ENCODE measurements at regions not wholly inside any gene's neighbourhood (a gene's known extent, or its start where the extent isn't known, plus 50 kb on each side); places are given as distances from the start of the nearest gene placed in this dataset.
"Not testable (repeated sequence)": the region's sequence is repeated elsewhere in the genome, so short reads cannot be mapped to it uniquely, and the experiment has no call there.

DNA sequence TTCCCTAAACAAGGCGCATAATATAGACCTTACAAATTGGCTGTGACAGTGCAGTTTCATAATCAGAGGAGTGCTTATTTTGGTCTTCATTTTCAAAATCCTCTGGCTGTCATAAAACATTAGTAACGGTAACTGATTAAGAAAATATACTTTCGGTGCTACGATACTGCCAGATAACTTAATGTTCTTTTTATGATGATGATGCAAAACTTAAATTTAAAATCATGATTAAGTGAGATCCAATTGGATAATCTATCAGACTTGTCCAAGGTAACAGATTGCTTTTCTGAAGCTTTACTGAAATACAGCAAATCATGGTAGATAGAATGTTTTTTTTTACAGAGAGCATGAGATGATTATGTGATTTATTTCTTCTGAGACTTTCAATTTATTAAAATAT lies 364.2 kb upstream of the CNTN3 start:
- Mint-ChIP-seq H3K9me3 (peaks cover 21% of the 10 kb centered on the region), H3K36me3 (no peaks in the 10 kb centered on the region), H3K4me3 (no peak overlapping the region), H3K4me1 (no peaks in the 10 kb centered on the region), H3K27ac (no peak overlapping the region)
- DNase-seq (ENCODE audit: low spot score in 2 of 2) (no peak), ATAC-seq (no peak)

DNA sequence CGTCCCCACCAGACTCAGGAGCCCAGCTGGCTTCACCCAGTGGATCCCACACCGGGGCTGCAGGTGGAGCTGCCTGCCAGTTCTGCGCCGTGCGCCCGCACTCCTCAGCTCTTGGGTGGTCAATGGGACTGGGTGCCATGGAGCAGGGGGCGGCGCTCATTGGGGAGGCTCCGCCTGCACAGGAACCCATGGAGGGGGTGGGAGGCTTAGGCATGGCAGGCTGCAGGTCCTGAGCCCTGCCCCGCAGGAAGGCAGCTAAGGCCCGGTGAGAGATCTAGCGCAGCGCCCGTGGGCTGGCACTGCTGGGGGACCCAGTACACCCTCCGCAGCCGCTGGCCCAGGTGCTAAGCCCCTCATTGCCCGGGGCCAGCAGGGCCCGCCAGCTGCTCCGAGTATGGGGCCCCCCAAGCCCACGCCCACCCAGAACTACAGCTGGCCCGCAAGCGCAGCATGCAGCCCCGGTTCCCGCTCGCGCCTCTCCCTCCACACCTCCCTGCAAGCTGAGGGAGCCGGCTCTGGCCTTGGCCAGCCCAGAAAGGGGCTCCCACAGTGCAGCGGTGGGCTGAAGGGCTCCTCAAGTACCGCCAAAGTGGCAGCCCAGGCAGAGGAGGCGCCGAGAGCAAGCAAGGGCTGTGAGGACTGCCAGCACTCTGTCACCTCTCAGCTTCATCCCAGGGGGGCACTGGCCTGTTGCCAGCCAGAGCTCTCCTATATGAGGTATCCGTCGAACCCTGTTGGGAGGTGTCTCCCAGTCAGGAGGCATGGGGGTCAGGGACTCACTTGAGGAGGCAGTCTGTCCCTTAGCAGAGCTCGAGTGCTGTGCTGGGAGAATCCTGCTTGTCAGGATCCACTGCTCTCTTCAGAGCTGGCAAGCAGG lies 370.8 kb upstream of the CNTN3 start:
- not testable (repeated sequence) for H3K36me3 Mint-ChIP-seq; DNase-seq (ENCODE audit: low spot score in 2 of 2); H3K4me1 Mint-ChIP-seq; H3K27ac Mint-ChIP-seq; H3K4me3 Mint-ChIP-seq; ATAC-seq
- peaks cover 15% of the 10 kb centered on the region for H3K9me3 Mint-ChIP-seq

DNA sequence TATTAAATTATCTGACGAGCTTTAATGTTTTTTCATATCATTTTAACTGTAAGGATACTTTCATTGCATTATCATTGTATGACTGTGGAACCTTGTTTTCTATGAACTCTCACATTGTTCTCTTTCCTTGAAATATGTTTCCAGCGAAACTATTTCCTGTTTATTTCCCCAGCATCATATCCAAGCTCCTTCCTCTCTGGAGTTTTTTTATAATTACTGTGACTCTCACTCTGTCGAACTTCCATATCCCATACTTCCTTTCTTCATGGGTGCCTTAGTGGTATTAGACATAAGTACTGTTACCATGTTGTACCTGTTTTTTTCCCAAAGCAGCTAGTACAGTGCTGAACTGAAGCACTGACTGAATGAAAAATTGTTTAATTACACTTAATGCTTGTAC lies 373.6 kb upstream of the CNTN3 start:
- Mint-ChIP-seq H3K27ac (no peak overlapping the region), H3K4me1 (no peaks in the 10 kb centered on the region), H3K36me3 (no peaks in the 10 kb centered on the region), H3K9me3 (peaks cover 12% of the 10 kb centered on the region), H3K4me3 (no peak overlapping the region)
- DNase-seq (ENCODE audit: low spot score in 2 of 2) (no peak), ATAC-seq (no peak)

DNA sequence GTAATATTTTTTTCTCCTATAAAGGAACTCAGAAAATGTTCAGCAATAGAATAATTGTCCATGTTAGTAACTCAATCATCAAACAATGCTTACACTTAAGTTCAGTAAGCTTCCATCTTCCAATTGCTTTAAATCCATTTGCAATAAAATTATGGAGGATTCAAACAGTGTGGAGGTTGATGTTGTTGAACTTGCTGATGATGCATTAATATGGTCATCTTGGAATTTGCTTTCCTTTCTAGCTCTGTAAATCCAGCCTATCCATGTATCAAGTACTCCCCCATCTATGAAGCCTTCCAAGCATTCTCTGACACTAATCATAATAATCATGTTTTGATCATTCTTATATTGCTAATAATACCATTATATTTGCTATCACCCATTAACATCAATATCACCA lies 378.4 kb upstream of the CNTN3 start:
- no peak overlapping the region for H3K27ac Mint-ChIP-seq
- no peak overlapping the region for H3K4me3 Mint-ChIP-seq
- H3K4me1 Mint-ChIP-seq = no peaks in the 10 kb centered on the region
- peaks cover 23% of the 10 kb centered on the region for H3K9me3 Mint-ChIP-seq
- H3K36me3 Mint-ChIP-seq = no peaks in the 10 kb centered on the region
- ATAC-seq (no peak), DNase-seq (ENCODE audit: low spot score in 2 of 2) (no peak)

DNA sequence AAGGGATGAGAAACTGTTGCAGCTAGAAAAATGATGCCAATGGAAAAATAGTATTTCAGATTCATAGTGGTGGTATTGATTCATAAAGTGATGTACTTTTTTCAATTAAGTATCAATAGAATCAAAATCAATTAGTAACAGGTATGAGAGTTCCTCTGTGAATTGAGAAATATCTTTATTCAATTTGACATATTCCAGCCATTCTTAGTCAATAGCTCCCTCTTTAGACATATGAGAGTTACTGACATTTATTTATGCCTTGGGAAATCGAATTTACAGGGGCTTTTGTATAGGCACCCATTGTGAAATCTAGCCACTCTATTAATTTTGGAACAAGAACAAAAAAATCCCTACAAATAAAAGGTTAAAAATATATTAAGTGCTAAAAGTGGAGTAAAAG lies 386.9 kb upstream of the CNTN3 start:
- no peak overlapping the region for H3K27ac Mint-ChIP-seq
- peaks cover 6% of the 10 kb centered on the region for H3K9me3 Mint-ChIP-seq
- DNase-seq (ENCODE audit: low spot score in 2 of 2) (no peak), ATAC-seq (no peak)
- H3K36me3 Mint-ChIP-seq = no peaks in the 10 kb centered on the region
- H3K4me1 Mint-ChIP-seq = no peaks in the 10 kb centered on the region
- no peak overlapping the region for H3K4me3 Mint-ChIP-seq

DNA sequence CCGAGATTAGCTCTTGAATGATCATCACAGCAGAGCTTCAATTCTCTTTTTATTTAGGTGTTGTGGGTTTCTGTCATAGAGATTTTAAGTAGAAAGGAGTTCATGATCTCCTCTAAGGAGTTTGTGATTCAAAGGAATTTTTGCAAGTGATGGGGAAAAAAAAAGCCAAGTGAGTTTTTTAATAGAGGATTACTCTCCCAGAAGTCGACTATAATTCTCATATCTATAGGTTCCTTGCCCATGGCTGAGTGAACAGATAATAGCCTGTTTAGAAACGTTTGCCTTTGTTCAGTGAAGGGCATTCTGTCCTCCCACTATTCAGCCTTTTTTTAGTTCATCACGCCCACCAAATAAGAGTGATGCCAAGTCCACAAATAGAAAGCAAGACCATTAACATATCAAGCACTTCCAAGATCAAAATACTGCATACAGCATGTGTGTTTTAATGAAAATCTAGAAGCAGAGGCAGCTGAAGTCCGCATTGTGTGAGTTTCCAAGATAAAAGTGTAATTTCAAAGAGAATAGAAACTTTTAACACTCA lies 398.4 kb upstream of the CNTN3 start:
- Mint-ChIP-seq H3K36me3 (no peaks in the 10 kb centered on the region), H3K9me3 (peaks cover 15% of the 10 kb centered on the region), H3K27ac (no peak overlapping the region), H3K4me1 (no peaks in the 10 kb centered on the region), H3K4me3 (no peak overlapping the region)
- ATAC-seq (no peak), DNase-seq (ENCODE audit: low spot score in 2 of 2) (no peak)

DNA sequence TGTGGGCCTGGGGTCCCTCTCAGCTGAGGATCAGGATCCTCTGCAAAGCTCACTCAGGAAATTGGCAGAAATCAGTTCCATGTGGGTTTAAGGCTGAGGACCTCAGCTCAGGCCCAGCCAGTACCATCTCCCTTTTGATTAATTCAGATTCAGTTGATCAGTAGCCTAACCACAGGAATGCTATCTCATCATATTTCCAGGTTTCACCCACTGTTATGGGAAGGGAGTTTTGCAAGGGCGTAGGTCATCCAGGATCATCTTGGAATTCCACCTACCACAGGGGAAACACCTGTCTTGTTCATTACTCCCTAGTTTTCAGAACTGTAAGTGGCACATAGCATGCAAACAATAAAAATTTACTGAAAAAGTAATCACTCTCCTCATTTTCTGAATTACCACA lies 399.5 kb upstream of the CNTN3 start:
- H3K4me3 Mint-ChIP-seq = no peak overlapping the region

DNA sequence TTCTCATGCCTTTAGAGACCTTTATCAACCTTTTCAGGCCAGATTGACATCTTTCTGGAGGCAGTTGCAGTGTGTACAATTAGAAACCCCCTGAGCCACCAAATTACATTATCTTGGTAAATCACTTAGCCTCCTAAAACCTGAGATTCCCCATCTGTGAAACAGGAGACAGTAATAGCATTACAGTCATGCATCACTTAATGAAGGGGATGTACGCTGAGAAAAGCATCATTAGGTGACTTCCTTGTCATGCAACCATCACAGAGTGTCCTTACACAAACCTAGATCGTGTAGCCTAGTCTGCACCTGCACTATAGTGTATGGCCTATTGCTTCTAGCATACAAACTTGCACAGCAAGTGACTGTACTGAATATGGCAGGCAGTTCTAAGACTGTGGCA lies 400.8 kb upstream of the CNTN3 start:
- DNase-seq (ENCODE audit: low spot score in 2 of 2) = no peak
- Mint-ChIP-seq H3K4me3 (no peak overlapping the region), H3K36me3 (no peaks in the 10 kb centered on the region), H3K27ac (no peak overlapping the region), H3K9me3 (peaks cover 12% of the 10 kb centered on the region), H3K4me1 (no peaks in the 10 kb centered on the region)
- no peak for ATAC-seq

More for the DNA sequence above, 399.5 kb upstream of the CNTN3 start:
- Mint-ChIP-seq H3K27ac (no peak overlapping the region), H3K4me1 (no peaks in the 10 kb centered on the region), H3K9me3 (peaks cover 17% of the 10 kb centered on the region), H3K36me3 (no peaks in the 10 kb centered on the region)
- DNase-seq (ENCODE audit: low spot score in 2 of 2) (no peak), ATAC-seq (no peak)

DNA sequence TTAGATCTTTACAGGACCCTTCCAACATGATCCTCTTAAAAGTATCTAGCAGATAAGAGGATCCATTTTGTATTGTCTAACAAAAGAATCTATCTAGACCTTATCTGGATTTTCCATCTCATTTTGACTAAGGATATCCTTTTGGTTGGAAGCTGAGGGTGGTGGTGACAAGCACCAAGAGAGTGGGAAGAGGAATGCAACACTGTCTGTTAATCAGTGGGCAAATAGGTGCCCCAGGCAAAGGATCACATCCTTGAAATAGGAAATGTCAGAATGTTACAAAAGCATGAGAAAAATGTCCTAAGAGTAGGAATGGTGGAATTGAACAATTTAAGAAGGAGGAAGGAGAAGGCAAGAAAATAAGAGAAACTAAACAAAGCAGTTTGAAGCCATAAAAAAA lies 420.7 kb upstream of the CNTN3 start:
- Mint-ChIP-seq H3K9me3 (peaks cover 6% of the 10 kb centered on the region), H3K27ac (no peak overlapping the region), H3K4me1 (no peaks in the 10 kb centered on the region), H3K4me3 (no peak overlapping the region), H3K36me3 (no peaks in the 10 kb centered on the region)
- DNase-seq (ENCODE audit: low spot score in 2 of 2) (no peak), ATAC-seq (no peak)

DNA sequence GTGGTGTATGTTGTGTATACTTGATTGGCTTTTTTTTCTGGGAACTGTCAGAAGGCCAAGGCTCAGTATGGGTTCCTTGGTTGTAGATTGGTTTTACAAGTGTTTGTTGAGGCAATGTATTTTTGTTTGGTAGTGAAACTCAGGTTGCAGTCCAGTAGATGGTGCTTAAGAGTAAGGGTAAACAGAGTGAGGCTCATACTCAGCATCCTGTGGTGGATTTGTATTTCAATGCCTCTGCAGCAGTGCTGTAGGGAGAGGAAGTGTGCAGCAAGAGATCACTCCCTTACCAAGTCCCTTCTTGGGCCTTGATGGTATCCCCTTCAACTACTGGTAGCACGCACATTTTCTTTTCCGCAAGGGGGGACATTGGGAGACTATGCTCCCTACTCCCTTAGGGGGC lies 428.5 kb upstream of the CNTN3 start:
- H3K36me3 Mint-ChIP-seq = no peaks in the 10 kb centered on the region

DNA sequence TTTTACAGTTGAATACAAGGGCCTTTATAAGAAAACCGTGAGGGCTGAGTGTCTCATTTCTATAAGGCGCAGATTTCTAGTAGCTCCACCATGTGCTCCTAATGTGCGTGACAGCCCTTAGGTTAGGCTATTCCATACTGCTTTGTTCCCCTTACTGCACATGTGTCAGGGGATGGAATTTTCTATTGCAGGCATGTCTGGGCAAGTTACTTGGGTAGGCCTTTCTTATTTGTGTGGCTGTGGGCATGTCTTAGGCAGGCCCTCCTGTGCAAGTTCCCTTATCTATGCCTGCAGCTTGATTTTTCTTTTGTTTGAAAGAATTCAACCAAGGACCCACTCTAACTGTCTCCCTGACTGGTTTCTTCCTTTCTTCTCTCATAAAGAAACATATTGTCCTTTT lies 434.2 kb upstream of the CNTN3 start:
- ATAC-seq (no peak), DNase-seq (ENCODE audit: low spot score in 2 of 2) (no peak)
- no peaks in the 10 kb centered on the region for H3K4me1 Mint-ChIP-seq
- no peak overlapping the region for H3K4me3 Mint-ChIP-seq
- H3K9me3 Mint-ChIP-seq = peaks cover 11% of the 10 kb centered on the region
- no peak overlapping the region for H3K27ac Mint-ChIP-seq
- H3K36me3 Mint-ChIP-seq = no peaks in the 10 kb centered on the region

More for the DNA sequence above, 428.5 kb upstream of the CNTN3 start:
- ATAC-seq (no peak), DNase-seq (ENCODE audit: low spot score in 2 of 2) (no peak)
- Mint-ChIP-seq H3K9me3 (peaks cover 19% of the 10 kb centered on the region), H3K4me1 (no peaks in the 10 kb centered on the region), H3K27ac (no peak overlapping the region), H3K4me3 (no peak overlapping the region)

DNA sequence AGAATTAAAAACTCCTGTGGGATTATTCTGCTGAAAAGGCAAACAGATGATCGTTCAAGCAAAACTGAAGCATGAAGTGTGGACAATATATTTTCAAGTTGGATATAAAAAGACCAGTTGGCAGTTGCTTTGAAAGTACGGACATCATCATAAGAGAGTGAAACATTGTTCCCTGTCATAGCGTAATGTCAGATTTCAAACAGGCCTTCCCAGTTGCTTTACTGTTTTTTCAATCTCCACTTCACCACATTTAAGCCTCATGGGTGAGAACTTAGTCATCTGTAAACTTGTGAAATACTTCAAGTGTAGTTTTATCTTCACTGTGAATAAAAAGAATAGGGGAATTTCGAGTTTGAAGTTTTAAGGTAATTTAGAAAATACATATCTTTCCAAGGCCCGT lies 435.1 kb upstream of the CNTN3 start:
- Mint-ChIP-seq H3K27ac (no peak overlapping the region), H3K4me3 (no peak overlapping the region), H3K36me3 (no peaks in the 10 kb centered on the region), H3K9me3 (peaks cover 11% of the 10 kb centered on the region), H3K4me1 (no peaks in the 10 kb centered on the region)
- ATAC-seq = no peak
- no peak for DNase-seq (ENCODE audit: low spot score in 2 of 2)

DNA sequence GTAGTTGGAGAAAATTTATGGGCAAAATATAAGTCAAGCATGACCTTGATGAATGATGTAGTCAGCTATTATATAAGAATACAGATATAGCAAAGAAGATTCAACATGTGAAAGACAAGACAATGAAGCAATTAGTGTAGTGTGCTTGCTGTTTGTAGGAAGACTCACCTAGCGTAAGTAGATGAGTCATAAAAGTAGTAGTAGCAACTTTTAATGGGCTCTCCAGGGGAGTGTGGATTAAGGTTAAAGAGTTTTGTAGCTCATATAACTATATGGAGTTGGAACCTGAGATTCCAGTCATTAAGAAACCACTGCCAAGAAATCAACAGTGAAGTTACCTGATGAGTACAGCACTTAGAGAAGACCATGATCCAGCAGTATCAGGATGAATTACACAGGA lies 444.7 kb upstream of the CNTN3 start:
- no peaks in the 10 kb centered on the region for H3K4me1 Mint-ChIP-seq
- DNase-seq (ENCODE audit: low spot score in 2 of 2) (no peak), ATAC-seq (no peak)
- no peak overlapping the region for H3K4me3 Mint-ChIP-seq
- no peaks in the 10 kb centered on the region for H3K36me3 Mint-ChIP-seq
- peaks cover 18% of the 10 kb centered on the region for H3K9me3 Mint-ChIP-seq
- H3K27ac Mint-ChIP-seq = no peak overlapping the region

DNA sequence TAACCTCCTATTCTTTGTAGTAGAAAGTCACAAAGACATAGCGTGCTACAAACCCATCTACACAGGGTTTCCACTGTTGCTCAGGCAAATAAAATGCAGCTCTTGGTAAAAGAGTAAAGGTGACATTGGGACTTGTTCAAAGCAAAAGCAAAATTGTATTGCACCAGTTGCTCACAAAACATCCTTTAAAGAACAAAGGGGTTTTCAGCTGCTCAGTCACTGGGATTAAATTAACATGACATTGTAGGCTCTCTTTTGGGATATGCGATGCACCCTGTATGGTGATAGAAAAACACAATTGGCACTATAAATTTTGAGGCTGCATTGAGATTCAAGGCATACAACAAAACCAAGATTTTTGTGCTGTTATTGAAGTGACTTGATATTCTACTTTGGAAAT lies 447.3 kb upstream of the CNTN3 start:
- Mint-ChIP-seq H3K4me3 (no peak overlapping the region), H3K4me1 (no peaks in the 10 kb centered on the region), H3K27ac (no peak overlapping the region), H3K9me3 (peaks cover 22% of the 10 kb centered on the region), H3K36me3 (no peaks in the 10 kb centered on the region)
- ATAC-seq (no peak), DNase-seq (ENCODE audit: low spot score in 2 of 2) (no peak)

DNA sequence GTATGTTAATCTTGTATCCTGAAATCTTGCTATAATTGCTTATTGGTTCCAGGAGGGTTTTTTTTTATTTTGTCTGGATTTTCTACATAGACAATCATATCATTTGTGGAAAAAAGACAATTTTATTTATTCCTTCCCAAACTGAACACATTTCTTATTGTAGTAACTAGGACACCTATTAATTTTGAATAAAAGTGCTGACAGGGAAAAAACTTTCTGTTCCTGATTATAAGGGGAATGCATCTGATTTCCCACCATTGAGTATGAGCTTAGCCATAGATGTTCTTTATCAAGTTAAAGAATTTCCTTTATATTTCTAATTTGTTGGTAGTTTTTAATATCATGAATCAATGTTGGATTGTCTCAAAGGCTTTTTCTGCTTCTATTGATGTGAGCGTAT lies 460.7 kb upstream of the CNTN3 start:
- Mint-ChIP-seq H3K4me1 (no peaks in the 10 kb centered on the region), H3K4me3 (no peak overlapping the region), H3K36me3 (no peaks in the 10 kb centered on the region), H3K27ac (no peak overlapping the region), H3K9me3 (peaks cover 12% of the 10 kb centered on the region)
- no peak for DNase-seq (ENCODE audit: low spot score in 2 of 2)
- ATAC-seq = no peak

DNA sequence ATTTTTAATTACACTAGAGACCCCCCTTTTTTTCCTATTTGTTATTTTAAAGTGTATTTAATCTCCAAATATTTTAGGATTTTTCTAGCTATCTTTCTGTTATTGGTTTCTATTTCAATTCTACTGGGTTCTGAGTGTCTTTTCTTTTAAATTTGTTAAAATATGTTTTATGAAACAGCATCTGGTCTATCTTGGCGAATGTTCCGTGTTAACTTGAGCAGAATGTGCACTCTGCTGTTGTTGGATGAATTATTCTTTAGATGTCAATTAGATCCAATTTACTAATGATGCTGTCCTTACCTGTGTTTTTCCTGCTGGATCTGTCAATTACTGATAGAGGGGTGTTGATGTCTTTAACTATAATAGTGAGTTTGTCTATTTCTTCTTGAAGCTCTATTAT lies 462.0 kb upstream of the CNTN3 start:
- Mint-ChIP-seq H3K9me3 (peaks cover 18% of the 10 kb centered on the region), H3K36me3 (no peaks in the 10 kb centered on the region), H3K4me3 (no peak overlapping the region), H3K4me1 (no peaks in the 10 kb centered on the region), H3K27ac (no peak overlapping the region)
- ATAC-seq = no peak
- no peak for DNase-seq (ENCODE audit: low spot score in 2 of 2)

Measured in stimulated activated effector memory CD8-positive, alpha-beta T cell treated with anti-CD3 and anti-CD28 coated beads, Interleukin-12 subunit alpha, Interleukin-12 subunit beta, amount 100 ng/mL, for 72 hours (primary cell).